Stimulated activated CD8-positive, alpha-beta memory T cell treated with anti-CD3 and anti-CD28 coated beads, Interleukin-7, amount 100 ng/mL, for 4 hours (primary cell): ENCODE measurements at regions not wholly inside any gene's neighbourhood (a gene's known extent, or its start where the extent isn't known, plus 50 kb on each side); places are given as distances from the start of the nearest gene placed in this dataset.
"Not testable (repeated sequence)": the region's sequence is repeated elsewhere in the genome, so short reads cannot be mapped to it uniquely, and the experiment has no call there.

ENCODE experiments used
- DNase-seq, 2 donors: peaks; one replicate each; pipeline ENCODE4 v3.0.0-alpha.2; 2020; ENCODE audit warnings: low read depth in 2 of 2

GRCh38 chr21:35502821-35503220 lies 453.7 kb upstream of the RUNX1 start:
- no peak for DNase-seq

GRCh38 chr21:35497522-35497921 lies 448.4 kb upstream of the RUNX1 start:
- DNase-seq: not testable (repeated sequence)

GRCh38 chr21:35491920-35492678 lies 443.0 kb upstream of the RUNX1 start:
- no peak for DNase-seq

GRCh38 chr21:35491114-35491513 lies 442.0 kb upstream of the RUNX1 start:
- DNase-seq: no peak

GRCh38 chr21:35489389-35489980 lies 440.4 kb upstream of the RUNX1 start:
- no peak for DNase-seq

GRCh38 chr21:35488946-35489345 lies 439.8 kb upstream of the RUNX1 start:
- no peak for DNase-seq

- no peak for DNase-seq
These were observed 436.3 kb upstream of the RUNX1 start for GRCh38 chr21:35485364-35485763.

GRCh38 chr21:35484851-35485250 lies 435.7 kb upstream of the RUNX1 start:
- DNase-seq: no peak

- DNase-seq: no peak
These were observed 434.9 kb upstream of the RUNX1 start for GRCh38 chr21:35484032-35484431.

- DNase-seq: no peak
These were observed 434.0 kb upstream of the RUNX1 start for GRCh38 chr21:35482933-35483662.

GRCh38 chr21:35482096-35482495 lies 433.0 kb upstream of the RUNX1 start:
- no peak for DNase-seq

- no peak for DNase-seq
These were observed 431.9 kb upstream of the RUNX1 start for GRCh38 chr21:35481005-35481404.

GRCh38 chr21:35479529-35479928 lies 430.4 kb upstream of the RUNX1 start:
- no peak for DNase-seq

- DNase-seq: no peak
These were observed 430.0 kb upstream of the RUNX1 start for GRCh38 chr21:35479065-35479448.

GRCh38 chr21:35478161-35479064 lies 429.3 kb upstream of the RUNX1 start:
- no peak for DNase-seq

- DNase-seq: no peak
These were observed 428.5 kb upstream of the RUNX1 start for GRCh38 chr21:35477622-35478021.

- no peak for DNase-seq
These were observed 427.7 kb upstream of the RUNX1 start for GRCh38 chr21:35476621-35477395.

GRCh38 chr21:35475762-35476161 lies 426.7 kb upstream of the RUNX1 start:
- DNase-seq: no peak

GRCh38 chr21:35475009-35475408 lies 425.9 kb upstream of the RUNX1 start:
- DNase-seq: no peak

GRCh38 chr21:35473496-35473895 lies 424.4 kb upstream of the RUNX1 start:
- no peak for DNase-seq

GRCh38 chr21:35470522-35470921 lies 421.4 kb upstream of the RUNX1 start:
- DNase-seq: no peak
